ENCODE measurements at regions not wholly inside any gene's neighbourhood (a gene's known extent, or its start where the extent isn't known, plus 50 kb on each side); places are given as distances from the start of the nearest gene placed in this dataset.

GRCh38 chr5:119808024-119808423 lies 178.7 kb downstream of the FAM170A start:
- TF ChIP-seq CTCF (IDR thresholded peaks at IDR 0.05), result no peak
- no peak for TF ChIP-seq POLR2A (IDR thresholded peaks at IDR 0.05)
